ENCODE measurements at regions not wholly inside any gene's neighbourhood (a gene's known extent, or its start where the extent isn't known, plus 50 kb on each side); places are given as distances from the start of the nearest gene placed in this dataset.

DNA sequence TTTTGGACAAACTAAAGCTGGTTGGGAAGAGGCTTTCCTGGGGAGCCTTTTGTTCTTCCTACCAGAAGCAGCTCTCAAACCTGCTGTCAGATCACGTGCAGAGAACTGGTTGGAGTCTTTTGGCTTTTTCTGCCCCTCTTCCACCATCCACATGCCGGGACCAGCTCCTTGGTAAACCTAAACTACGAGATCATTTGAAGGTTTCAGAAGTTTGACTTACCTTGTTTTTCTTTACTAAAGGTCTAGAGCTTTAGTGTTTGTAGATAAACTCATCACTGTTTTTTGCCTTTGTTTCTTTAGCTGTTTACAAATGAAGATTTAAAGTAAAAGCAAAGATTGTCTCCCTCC is 113.4 kb downstream of the HLX start:
- Histone ChIP-seq H4K20me1 (ENCODE audit: insufficient read depth, low read length) (no peaks in the 10 kb centered on the region), H3K27me3 (ENCODE audit: control insufficient read depth in 1 of 2, insufficient read depth in 2 of 2, low read length in 2 of 2) (0 out of 5 replicates have a peak, but pooled peaks cover 0 to 3% of the 10 kb centered on the region in 2 experiments), H2AFZ (ENCODE audit: low read length) (no peak overlapping the region), H3K79me2 (ENCODE audit: insufficient read depth, low read length) (no peaks in the 10 kb centered on the region), H3K4me1 (ENCODE audit: insufficient read depth, low read length) (no peaks in the 10 kb centered on the region), H3K9me3 (ENCODE audit: low read length) (no peaks in the 10 kb centered on the region), H3K36me3 (replicated peaks in 1 of 2; ENCODE audit: control insufficient read depth in 1 of 2, insufficient read depth in 2 of 2, low read length in 2 of 2) (no peaks in the 10 kb centered on the region), H3K27ac (ENCODE audit: extremely low read length, insufficient read depth, low read length) (no peak overlapping the region), H3K9ac (ENCODE audit: insufficient read depth, low read depth, low read length) (no peak overlapping the region), H3K4me3 (replicated peaks in 1 of 3; ENCODE audit: insufficient read depth in 1 of 3, low read depth in 2 of 3, low read length in 3 of 3) (no peak overlapping the region), H3K4me2 (ENCODE audit: low read depth, low read length) (no peak overlapping the region)
- ATAC-seq (no peak), DNase-seq (ENCODE audit: low spot score) (no peak), FAIRE-seq (no peak)
- intact Hi-C loops (cut with micrococcal nuclease; ENCODE audit: unreplicated experiment), result no loop called here
- TF ChIP-seq ZBTB42 (CRISPR knock-in tag; IDR thresholded peaks at IDR 0.05), result no peak
- TF ChIP-seq, protein P1, sequence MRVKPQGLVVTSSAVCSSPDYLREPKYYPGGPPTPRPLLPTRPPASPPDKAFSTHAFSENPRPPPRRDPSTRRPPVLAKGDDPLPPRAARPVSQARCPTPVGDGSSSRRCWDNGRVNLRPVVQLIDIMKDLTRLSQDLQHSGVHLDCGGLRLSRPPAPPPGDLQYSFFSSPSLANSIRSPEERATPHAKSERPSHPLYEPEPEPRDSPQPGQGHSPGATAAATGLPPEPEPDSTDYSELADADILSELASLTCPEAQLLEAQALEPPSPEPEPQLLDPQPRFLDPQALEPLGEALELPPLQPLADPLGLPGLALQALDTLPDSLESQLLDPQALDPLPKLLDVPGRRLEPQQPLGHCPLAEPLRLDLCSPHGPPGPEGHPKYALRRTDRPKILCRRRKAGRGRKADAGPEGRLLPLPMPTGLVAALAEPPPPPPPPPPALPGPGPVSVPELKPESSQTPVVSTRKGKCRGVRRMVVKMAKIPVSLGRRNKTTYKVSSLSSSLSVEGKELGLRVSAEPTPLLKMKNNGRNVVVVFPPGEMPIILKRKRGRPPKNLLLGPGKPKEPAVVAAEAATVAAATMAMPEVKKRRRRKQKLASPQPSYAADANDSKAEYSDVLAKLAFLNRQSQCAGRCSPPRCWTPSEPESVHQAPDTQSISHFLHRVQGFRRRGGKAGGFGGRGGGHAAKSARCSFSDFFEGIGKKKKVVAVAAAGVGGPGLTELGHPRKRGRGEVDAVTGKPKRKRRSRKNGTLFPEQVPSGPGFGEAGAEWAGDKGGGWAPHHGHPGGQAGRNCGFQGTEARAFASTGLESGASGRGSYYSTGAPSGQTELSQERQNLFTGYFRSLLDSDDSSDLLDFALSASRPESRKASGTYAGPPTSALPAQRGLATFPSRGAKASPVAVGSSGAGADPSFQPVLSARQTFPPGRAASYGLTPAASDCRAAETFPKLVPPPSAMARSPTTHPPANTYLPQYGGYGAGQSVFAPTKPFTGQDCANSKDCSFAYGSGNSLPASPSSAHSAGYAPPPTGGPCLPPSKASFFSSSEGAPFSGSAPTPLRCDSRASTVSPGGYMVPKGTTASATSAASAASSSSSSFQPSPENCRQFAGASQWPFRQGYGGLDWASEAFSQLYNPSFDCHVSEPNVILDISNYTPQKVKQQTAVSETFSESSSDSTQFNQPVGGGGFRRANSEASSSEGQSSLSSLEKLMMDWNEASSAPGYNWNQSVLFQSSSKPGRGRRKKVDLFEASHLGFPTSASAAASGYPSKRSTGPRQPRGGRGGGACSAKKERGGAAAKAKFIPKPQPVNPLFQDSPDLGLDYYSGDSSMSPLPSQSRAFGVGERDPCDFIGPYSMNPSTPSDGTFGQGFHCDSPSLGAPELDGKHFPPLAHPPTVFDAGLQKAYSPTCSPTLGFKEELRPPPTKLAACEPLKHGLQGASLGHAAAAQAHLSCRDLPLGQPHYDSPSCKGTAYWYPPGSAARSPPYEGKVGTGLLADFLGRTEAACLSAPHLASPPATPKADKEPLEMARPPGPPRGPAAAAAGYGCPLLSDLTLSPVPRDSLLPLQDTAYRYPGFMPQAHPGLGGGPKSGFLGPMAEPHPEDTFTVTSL (CRISPR knock-in tag; IDR thresholded peaks at IDR 0.05; ENCODE audit: borderline replicate concordance), result no peak
- TF ChIP-seq CERS6 (CRISPR knock-in tag; IDR thresholded peaks at IDR 0.05), result no peak
- no peak for TF ChIP-seq ZFAT (CRISPR knock-in tag; conservative IDR thresholded peaks at IDR 0.05)
- no peak for TF ChIP-seq ZNF781 (CRISPR knock-in tag; IDR thresholded peaks at IDR 0.05; ENCODE audit: borderline replicate concordance, not compliant biosample characterization)
- ChIA-PET CTCF (ENCODE audit: low intra/inter-chr PET ratio, low total read pairs) (no interaction called here), POLR2A (no interaction called here)
- in situ Hi-C loops (cut with HindIII; ENCODE audit: extremely low pct_ligation_motif_present, low pct_unique_long_range_greater_than_20kb), result no loop called here
- WGBS (ENCODE audit: low lambda C conversion rate), result 0% methylated on average over 3 of the region's 3 CpGs
- BruUV-seq (replicated peaks), result no TSS peak

Data from HepG2 (cell line).